Tibial nerve (tissue), 4 donors: ENCODE measurements at regions not wholly inside any gene's neighbourhood (a gene's known extent, or its start where the extent isn't known, plus 50 kb on each side); places are given as distances from the start of the nearest gene placed in this dataset.

Source experiments
- EP300 ChIP-seq, 2 donors: sonication (generic); formaldehyde crosslinking; IDR thresholded peaks; one replicate each; pipeline ENCODE4 v1.6.1; 2017; ENCODE audit warnings: antibody characterized with exemption in 2 of 2, mild to moderate bottlenecking in 1 of 2
- POLR2A ChIP-seq, 2 donors: fragments of 450-650 bp; IDR thresholded peaks; one replicate each; pipeline ENCODE4 v1.6.1; 2017; ENCODE audit warnings: antibody characterized with exemption in 2 of 2, mild to moderate bottlenecking in 2 of 2, moderate library complexity in 2 of 2
- TF ChIP-seq, protein P1 (sequence below), 5 experiments: fragments of 200-600 bp in 3 of 5; fragments of 450-650 bp in 2 of 5; sonication (generic) in 3 of 5; IDR thresholded peaks; one replicate each; pipeline ENCODE4 v1.5.1; 2016 to 2019; ENCODE audit warnings: antibody characterized with exemption in 5 of 5, mild to moderate bottlenecking in 3 of 5, moderate library complexity in 2 of 5

DNA sequence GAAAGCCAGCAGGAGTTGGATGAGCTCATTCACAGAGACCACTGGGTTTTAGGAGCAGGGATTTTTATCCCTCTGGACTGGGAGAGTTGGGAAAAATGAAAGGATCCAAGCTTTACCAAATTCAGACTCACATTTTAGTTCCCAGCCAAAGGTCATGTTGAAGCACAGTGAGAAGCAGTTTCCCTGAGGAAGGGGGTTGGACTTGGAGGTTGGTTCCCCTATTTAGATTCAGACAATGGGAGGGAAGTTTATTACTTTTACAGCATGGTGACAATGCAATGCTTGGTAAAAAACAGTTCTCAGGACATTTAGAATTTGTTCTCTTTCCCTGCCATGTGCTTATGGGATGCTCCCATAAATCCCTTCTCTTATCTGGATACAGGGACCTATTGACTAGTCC lies 57.3 kb upstream of the ZNF648 start:
- TF ChIP-seq POLR2A (IDR thresholded peaks at IDR 0.05) = no peak
- TF ChIP-seq EP300 (IDR thresholded peaks at IDR 0.05) = no peak
- TF ChIP-seq, protein P1, sequence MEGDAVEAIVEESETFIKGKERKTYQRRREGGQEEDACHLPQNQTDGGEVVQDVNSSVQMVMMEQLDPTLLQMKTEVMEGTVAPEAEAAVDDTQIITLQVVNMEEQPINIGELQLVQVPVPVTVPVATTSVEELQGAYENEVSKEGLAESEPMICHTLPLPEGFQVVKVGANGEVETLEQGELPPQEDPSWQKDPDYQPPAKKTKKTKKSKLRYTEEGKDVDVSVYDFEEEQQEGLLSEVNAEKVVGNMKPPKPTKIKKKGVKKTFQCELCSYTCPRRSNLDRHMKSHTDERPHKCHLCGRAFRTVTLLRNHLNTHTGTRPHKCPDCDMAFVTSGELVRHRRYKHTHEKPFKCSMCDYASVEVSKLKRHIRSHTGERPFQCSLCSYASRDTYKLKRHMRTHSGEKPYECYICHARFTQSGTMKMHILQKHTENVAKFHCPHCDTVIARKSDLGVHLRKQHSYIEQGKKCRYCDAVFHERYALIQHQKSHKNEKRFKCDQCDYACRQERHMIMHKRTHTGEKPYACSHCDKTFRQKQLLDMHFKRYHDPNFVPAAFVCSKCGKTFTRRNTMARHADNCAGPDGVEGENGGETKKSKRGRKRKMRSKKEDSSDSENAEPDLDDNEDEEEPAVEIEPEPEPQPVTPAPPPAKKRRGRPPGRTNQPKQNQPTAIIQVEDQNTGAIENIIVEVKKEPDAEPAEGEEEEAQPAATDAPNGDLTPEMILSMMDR (IDR thresholded peaks at IDR 0.05) = no peak
